Ovary (tissue), 3 donors: ENCODE measurements at regions not wholly inside any gene's neighbourhood (a gene's known extent, or its start where the extent isn't known, plus 50 kb on each side); places are given as distances from the start of the nearest gene placed in this dataset.

ENCODE experiments used
- POLR2A ChIP-seq: fragments of 450-650 bp; IDR thresholded peaks from one replicate; pipeline ENCODE4 v1.6.1; 2017; ENCODE audit warnings: antibody characterized with exemption, mild to moderate bottlenecking, moderate library complexity
- TF ChIP-seq, protein P1 (sequence below), 3 donors: fragments of 450-650 bp in 2 of 3; fragments of 200-600 bp in 1 of 3; IDR thresholded peaks; one replicate each; pipeline versions ENCODE4 v1.5.1 to v1.8.0; 2016 to 2022; ENCODE audit warnings: antibody characterized with exemption in 3 of 3, mild to moderate bottlenecking in 1 of 3
- donor health status: DM: no; HTN: no; CAD: no.

DNA sequence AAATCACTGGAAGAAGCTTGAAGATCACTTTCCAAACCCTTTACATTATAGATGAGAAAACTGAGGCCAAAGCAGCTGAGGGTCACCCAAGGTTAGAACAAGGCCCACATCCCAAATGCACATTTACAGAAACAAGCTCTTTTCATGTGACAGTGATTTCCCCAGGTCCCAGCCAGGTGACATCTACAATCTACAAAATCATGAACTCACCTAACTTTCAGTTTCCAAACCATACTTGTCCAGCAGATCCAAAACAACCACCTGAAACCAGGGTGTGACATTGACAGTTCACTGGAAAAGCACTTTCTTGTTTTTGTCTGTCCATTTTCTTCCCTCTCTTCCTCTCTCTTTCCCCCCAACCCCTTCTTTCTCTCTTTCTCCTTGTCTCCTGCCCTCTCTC is 132.2 kb upstream of the PRICKLE2 start:
- TF ChIP-seq, protein P1, sequence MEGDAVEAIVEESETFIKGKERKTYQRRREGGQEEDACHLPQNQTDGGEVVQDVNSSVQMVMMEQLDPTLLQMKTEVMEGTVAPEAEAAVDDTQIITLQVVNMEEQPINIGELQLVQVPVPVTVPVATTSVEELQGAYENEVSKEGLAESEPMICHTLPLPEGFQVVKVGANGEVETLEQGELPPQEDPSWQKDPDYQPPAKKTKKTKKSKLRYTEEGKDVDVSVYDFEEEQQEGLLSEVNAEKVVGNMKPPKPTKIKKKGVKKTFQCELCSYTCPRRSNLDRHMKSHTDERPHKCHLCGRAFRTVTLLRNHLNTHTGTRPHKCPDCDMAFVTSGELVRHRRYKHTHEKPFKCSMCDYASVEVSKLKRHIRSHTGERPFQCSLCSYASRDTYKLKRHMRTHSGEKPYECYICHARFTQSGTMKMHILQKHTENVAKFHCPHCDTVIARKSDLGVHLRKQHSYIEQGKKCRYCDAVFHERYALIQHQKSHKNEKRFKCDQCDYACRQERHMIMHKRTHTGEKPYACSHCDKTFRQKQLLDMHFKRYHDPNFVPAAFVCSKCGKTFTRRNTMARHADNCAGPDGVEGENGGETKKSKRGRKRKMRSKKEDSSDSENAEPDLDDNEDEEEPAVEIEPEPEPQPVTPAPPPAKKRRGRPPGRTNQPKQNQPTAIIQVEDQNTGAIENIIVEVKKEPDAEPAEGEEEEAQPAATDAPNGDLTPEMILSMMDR (IDR thresholded peaks at IDR 0.05) = no peak
- no peak for TF ChIP-seq POLR2A
